HCT116 (cell line): ENCODE measurements at regions not wholly inside any gene's neighbourhood (a gene's known extent, or its start where the extent isn't known, plus 50 kb on each side); places are given as distances from the start of the nearest gene placed in this dataset.

Experiments
- ATAC-seq: fragments of 200-7000 bp; cut with Tn5 transposase; 2 replicates; pipeline ENCODE4 v1.9.1; 2020; ENCODE audit warnings: mild to moderate bottlenecking, moderate library complexity
- BruUV-seq: library from RNA; stranded (reverse); fragments of 400-500 nt; replicated peaks from 2 replicates; lab custom pipeline; 2021; lab: Mats Ljungman, UMichigan
- CTCF ChIA-PET: fragments of 300-600 bp; sonication (Branson Sonifier 250); formaldehyde crosslinking; loops from one replicate; lab custom pipeline; 2021; ENCODE audit warnings: antibody characterized with exemption; lab: Charles Lee
- POLR2A ChIA-PET: fragments of 300-600, 350-600 bp; sonication (Branson Sonifier 250); formaldehyde crosslinking; loops from one replicate; lab custom pipeline; 2021; ENCODE audit warnings: antibody characterized with exemption; lab: Charles Lee
- RAD21 ChIA-PET, 2 experiments: fragments of 300-600 bp; sonication (Branson Sonifier 250); formaldehyde crosslinking; loops; one replicate each; lab custom pipeline; 2023; ENCODE audit warnings: low total read pairs in 2 of 2; ENCODE audit not compliant: uncharacterized antibody in 2 of 2, unreplicated experiment in 2 of 2, low non-redundant PET in 1 of 2; lab: Charles Lee
- DNase-seq: peaks from one replicate; pipeline ENCODE4 v3.0.0-alpha.2; 2010; ENCODE audit warnings: low read depth, low spot score
- H2AFZ ChIP-seq: fragments of 200-600 bp; shearing (Covaris generic), sonication (generic); 2 replicates; pipeline ENCODE4 v1.6.1; 2017; ENCODE audit warnings: low read depth, mixed run types, mixed read lengths, antibody characterized with exemption, low read length; ENCODE audit not compliant: poor library complexity, severe bottlenecking
- H3K27ac ChIP-seq: 2 replicates; pipeline ENCODE4 v1.5.1; 2012; ENCODE audit warnings: low read depth, low read length
- H3K27me3 ChIP-seq: fragments of 200-600 bp; sonication (generic); 2 replicates; pipeline ENCODE4 v1.6.1; 2016; ENCODE audit warnings: mixed run types, low read length, mixed read lengths; ENCODE audit not compliant: insufficient read depth
- H3K36me3 ChIP-seq, 2 experiments: fragments of 200-500 bp in 1 of 2; fragments of 200-600 bp in 1 of 2; sonication (Bioruptor generic) in 1 of 2; sonication (generic) in 1 of 2; 2 replicates each; pipeline versions ENCODE4 v1.5.1 to v1.6.1; 2014 to 2016; ENCODE audit warnings: low read length in 2 of 2, inconsistent platforms in 1 of 2, mixed read lengths in 1 of 2, mixed run types in 1 of 2; ENCODE audit not compliant: insufficient read depth in 2 of 2, control insufficient read depth in 1 of 2
- H3K4me1 ChIP-seq, 2 experiments: fragments of 200-600 bp in 1 of 2; sonication (generic) in 1 of 2; 2 replicates each; pipeline versions ENCODE4 v1.5.1 to v1.6.1; 2012 to 2017; ENCODE audit warnings: low read length in 2 of 2, inconsistent platforms in 1 of 2, mild to moderate bottlenecking in 1 of 2, mixed read lengths in 1 of 2, mixed run types in 1 of 2, moderate library complexity in 1 of 2; ENCODE audit not compliant: insufficient read depth in 2 of 2, control insufficient read depth in 1 of 2
- H3K4me2 ChIP-seq: fragments of 200-600 bp; sonication (generic); 2 replicates; pipeline ENCODE4 v1.6.1; 2017; ENCODE audit warnings: mixed run types, low read length, mixed read lengths
- H3K4me3 ChIP-seq, 2 experiments: fragments of 200-600 bp in 1 of 2; sonication (generic) in 1 of 2; replicated peaks in 1 of 2; 2 replicates each; pipeline ENCODE4 v1.5.1; 2011 to 2016; ENCODE audit warnings: low read length in 2 of 2, control low read depth in 1 of 2, low read depth in 1 of 2, mild to moderate bottlenecking in 1 of 2, mixed read lengths in 1 of 2, mixed run types in 1 of 2
- H3K79me2 ChIP-seq: fragments of 200-600 bp; sonication (generic); 2 replicates; pipeline ENCODE4 v1.6.1; 2017; ENCODE audit warnings: mild to moderate bottlenecking, mixed run types, low read length, moderate library complexity, mixed read lengths; ENCODE audit not compliant: insufficient read depth
- H3K9ac ChIP-seq: fragments of 200-600 bp; sonication (generic); 2 replicates; pipeline ENCODE4 v1.6.1; 2016; ENCODE audit warnings: low read length, mixed read lengths
- H3K9me2 ChIP-seq: fragments of 200-600 bp; sonication (generic), shearing (Covaris generic); 2 replicates; pipeline ENCODE4 v1.6.1; 2017; ENCODE audit warnings: mixed run types, mild to moderate bottlenecking, moderate library complexity; ENCODE audit not compliant: insufficient read depth
- H3K9me3 ChIP-seq, 2 experiments: fragments of 200-500 bp in 1 of 2; fragments of 200-600 bp in 1 of 2; sonication (Bioruptor generic) in 1 of 2; sonication (generic) in 1 of 2; 2 replicates each; pipeline ENCODE4 v1.6.1; 2014 to 2017; ENCODE audit warnings: low read length in 2 of 2, mixed read lengths in 2 of 2, inconsistent platforms in 1 of 2, low read depth in 1 of 2, mild to moderate bottlenecking in 1 of 2, mixed run types in 1 of 2, moderate library complexity in 1 of 2; ENCODE audit not compliant: control insufficient read depth in 1 of 2, insufficient read depth in 1 of 2
- H4K20me1 ChIP-seq: fragments of 200-600 bp; sonication (generic), shearing (Covaris generic); 2 replicates; pipeline ENCODE4 v1.6.1; 2017; ENCODE audit warnings: mixed run types, mild to moderate bottlenecking, moderate library complexity; ENCODE audit not compliant: insufficient read depth
- ATF3 ChIP-seq: IDR thresholded peaks from 2 replicates; pipeline ENCODE4 v1.6.1; 2012
- CEBPB ChIP-seq: IDR thresholded peaks from 2 replicates; pipeline ENCODE4 v1.6.1; 2012; ENCODE audit warnings: low read depth
- CTCF ChIP-seq, 3 experiments: fragments of 200-600 bp in 1 of 3; sonication (generic) in 1 of 3; IDR thresholded peaks in 2 of 3; conservative IDR thresholded peaks in 1 of 3; 2 replicates each; pipeline ENCODE4 v1.5.1; 2012 to 2017; ENCODE audit warnings: low read depth in 2 of 3, low read length in 2 of 3, antibody characterized with exemption in 1 of 3, borderline replicate concordance in 1 of 3, control low read depth in 1 of 3, mild to moderate bottlenecking in 1 of 3, mixed read lengths in 1 of 3, mixed run types in 1 of 3, moderate library complexity in 1 of 3; ENCODE audit not compliant: insufficient read depth in 1 of 3
- ELF1 ChIP-seq: IDR thresholded peaks from 2 replicates; pipeline ENCODE4 v1.6.1; 2012; ENCODE audit warnings: low read depth, borderline replicate concordance
- EZH2 ChIP-seq: fragments of 200-600 bp; sonication (generic); IDR thresholded peaks from 2 replicates; pipeline ENCODE4 v1.6.1; 2017; ENCODE audit warnings: antibody characterized with exemption, mixed run types
- EZH2phosphoT487 ChIP-seq: fragments of 200-600 bp; IDR thresholded peaks from 2 replicates; pipeline ENCODE4 v1.6.1; 2018; ENCODE audit warnings: antibody characterized with exemption, borderline replicate concordance
- FOSL1 ChIP-seq: IDR thresholded peaks from 2 replicates; pipeline ENCODE4 v1.6.1; 2012; ENCODE audit warnings: low read depth
- JUND ChIP-seq: IDR thresholded peaks from 2 replicates; pipeline ENCODE4 v1.6.1; 2012
- MAX ChIP-seq: IDR thresholded peaks from 2 replicates; pipeline ENCODE4 v1.6.1; 2012
- RAD21 ChIP-seq: IDR thresholded peaks from 2 replicates; pipeline ENCODE4 v1.6.1; 2012; ENCODE audit warnings: low read depth, mild to moderate bottlenecking
- SIN3A ChIP-seq: IDR thresholded peaks from 2 replicates; pipeline ENCODE4 v1.6.1; 2012; ENCODE audit warnings: low read depth
- TCF7L2 ChIP-seq: IDR thresholded peaks from 2 replicates; pipeline ENCODE4 v1.7.0; 2011; ENCODE audit warnings: borderline replicate concordance, inconsistent platforms; ENCODE audit not compliant: insufficient read depth, insufficient read length; ENCODE audit errors: extremely low read depth
- YY1 ChIP-seq: IDR thresholded peaks from 2 replicates; pipeline ENCODE4 v1.6.1; 2011; ENCODE audit warnings: low read length, low read depth, moderate library complexity, mild to moderate bottlenecking; ENCODE audit not compliant: insufficient replicate concordance; ENCODE audit errors: extremely low read depth
- ZFX ChIP-seq: fragments of 450-650 bp; IDR thresholded peaks from 2 replicates; pipeline ENCODE4 v1.6.1; 2017
- intact Hi-C: fragments of 100-400 bp; cut with micrococcal nuclease; formaldehyde crosslinking; loops from 2 replicates; pipeline ENCODE4 v1.10.0; 2022

- TF ChIP-seq CTCF (IDR thresholded peaks at IDR 0.05 in 2 of 3, conservative IDR thresholded peaks at IDR 0.05 in 1 of 3; ENCODE audit: borderline replicate concordance in 1 of 3, insufficient read depth in 1 of 3, low read depth in 2 of 3, low read length in 2 of 3): no peak
- TF ChIP-seq MAX: no peak
- no peak for TF ChIP-seq SIN3A
- no peak for TF ChIP-seq EZH2
- TF ChIP-seq YY1: no peak
- no peak for TF ChIP-seq JUND
- no peak for TF ChIP-seq TCF7L2
- TF ChIP-seq EZH2phosphoT487: no peak
- TF ChIP-seq FOSL1: no peak
- no peak for TF ChIP-seq CEBPB
- TF ChIP-seq ELF1: no peak
- TF ChIP-seq, all 23 proteins: peak for 0
Observed at GRCh38 chr9:117561761-117562160, 142.4 kb upstream of the TLR4 start (continued).

GRCh38 chr9:117555964-117556629 lies 141.2 kb upstream of the ASTN2 start:
- no peak overlapping the region for H2AFZ ChIP-seq

More at GRCh38 chr9:117555964-117556629, 141.2 kb upstream of the ASTN2 start:
- RAD21 ChIA-PET: no interaction called here
- intact Hi-C loops: no loop called here
- CTCF ChIA-PET: no interaction called here
- H3K4me2 ChIP-seq: no peak overlapping the region
- TF ChIP-seq EZH2phosphoT487 (no peak), SIN3A (no peak), RAD21 (peak; percentile 7; the same call in 1 of the 2 replicates), ZFX (no peak), TCF7L2 (peak; percentile 27), CTCF (IDR thresholded peaks at IDR 0.05 in 2 of 3, conservative IDR thresholded peaks at IDR 0.05 in 1 of 3; ENCODE audit: borderline replicate concordance in 1 of 3, insufficient read depth in 1 of 3, low read depth in 2 of 3, low read length in 2 of 3) (peak in 2 of 3 experiments; percentile 39 to 46; a peak in 3 of 6 replicates), ATF3 (no peak), MAX (no peak)
- no peak overlapping the region for H3K9ac ChIP-seq
- no TSS peak for BruUV-seq
- H3K27me3 ChIP-seq: no peaks in the 10 kb centered on the region
- H3K4me1 ChIP-seq: no peaks in the 10 kb centered on the region
- H3K9me3 ChIP-seq: no peaks in the 10 kb centered on the region; a peak in 1 of 4 replicates
- no peak overlapping the region for H3K27ac ChIP-seq
- DNase-seq (no peak), ATAC-seq (peak; percentile 47; the same call in 1 of the 2 replicates)
- H3K4me3 ChIP-seq: no peak overlapping the region
- H3K9me2 ChIP-seq: no peaks in the 10 kb centered on the region
- no peaks in the 10 kb centered on the region for H3K36me3 ChIP-seq
- POLR2A ChIA-PET: no interaction called here
- H3K79me2 ChIP-seq: no peaks in the 10 kb centered on the region
- H4K20me1 ChIP-seq: no peaks in the 10 kb centered on the region
